PC-9 (cell line): ENCODE measurements at regions not wholly inside any gene's neighbourhood (a gene's known extent, or its start where the extent isn't known, plus 50 kb on each side); places are given as distances from the start of the nearest gene placed in this dataset.

Experiments used
- BruUV-seq: library from RNA; stranded (reverse); fragments of 400-500 nt; replicated peaks from 2 replicates; lab custom pipeline; 2021; lab: Mats Ljungman, UMichigan
- CTCF ChIA-PET: fragments of 300-600 bp; sonication (Branson Sonifier 250); formaldehyde crosslinking; loops from one replicate; lab custom pipeline; 2022; ENCODE audit warnings: antibody characterized with exemption; lab: Charles Lee
- POLR2A ChIA-PET: fragments of 300-600 bp; sonication (Branson Sonifier 250); formaldehyde crosslinking; loops from one replicate; lab custom pipeline; 2022; ENCODE audit warnings: antibody characterized with exemption; ENCODE audit not compliant: unreplicated experiment; lab: Charles Lee
- DNase-seq, 2 experiments: peaks; one replicate each; pipeline versions ENCODE4 v3.0.0 to v3.0.0-alpha.2; 2015 to 2022; ENCODE audit warnings: mixed read lengths in 1 of 2
- H2AFZ ChIP-seq: fragments of 200-600 bp; sonication (generic); 2 replicates; pipeline ENCODE4 v1.8.1; 2017; ENCODE audit warnings: antibody characterized with exemption
- H3F3A ChIP-seq: fragments of 200-600 bp; sonication (generic); 2 replicates; pipeline ENCODE4 v1.8.1; 2017; ENCODE audit warnings: antibody characterized with exemption, mild to moderate bottlenecking, low read depth; ENCODE audit not compliant: insufficient read depth
- H3K27ac ChIP-seq: fragments of 200-600 bp; sonication (generic); 2 replicates; pipeline ENCODE4 v1.6.1; 2016; ENCODE audit warnings: mixed run types
- H3K27me3 ChIP-seq: fragments of 200-600 bp; sonication (generic); 2 replicates; pipeline ENCODE4 v1.6.1; 2016; ENCODE audit warnings: low read depth, mixed run types; ENCODE audit not compliant: insufficient read depth
- H3K36me3 ChIP-seq: fragments of 200-600 bp; sonication (generic); 2 replicates; pipeline ENCODE4 v1.6.1; 2016; ENCODE audit warnings: low read depth, mixed run types
- H3K4me1 ChIP-seq: fragments of 200-600 bp; sonication (generic); replicated peaks from 2 replicates; pipeline ENCODE4 v1.6.1; 2016; ENCODE audit warnings: mixed run types; ENCODE audit not compliant: insufficient read depth
- H3K4me2 ChIP-seq: fragments of 200-600 bp; sonication (generic); 2 replicates; pipeline ENCODE4 v1.6.1; 2017; ENCODE audit warnings: mixed run types
- H3K4me3 ChIP-seq: fragments of 200-600 bp; sonication (generic); 2 replicates; pipeline ENCODE4 v1.6.1; 2016; ENCODE audit warnings: mixed run types
- H3K79me2 ChIP-seq: fragments of 200-600 bp; sonication (generic); 2 replicates; pipeline ENCODE4 v1.6.1; 2017; ENCODE audit warnings: low read depth, mixed run types
- H3K9me2 ChIP-seq: fragments of 200-600 bp; sonication (generic); 2 replicates; pipeline ENCODE4 v1.8.1; 2017; ENCODE audit warnings: mild to moderate bottlenecking; ENCODE audit not compliant: insufficient read depth
- H3K9me3 ChIP-seq: fragments of 200-600 bp; sonication (generic); 2 replicates; pipeline ENCODE4 v1.8.1; 2016; ENCODE audit warnings: low read depth; ENCODE audit not compliant: insufficient read depth
- H4K20me1 ChIP-seq: fragments of 200-600 bp; sonication (generic); 2 replicates; pipeline ENCODE4 v1.8.1; 2017; ENCODE audit not compliant: insufficient read depth
- EZH2 ChIP-seq: fragments of 200-600 bp; sonication (generic); IDR thresholded peaks from 2 replicates; pipeline ENCODE4 v1.8.0; 2017; ENCODE audit warnings: antibody characterized with exemption, low read depth
- intact Hi-C: fragments of 100-400 bp; cut with micrococcal nuclease; formaldehyde crosslinking; loops from one replicate; pipeline ENCODE4 v1.10.0; 2022; ENCODE audit not compliant: unreplicated experiment
- TF ChIP-seq, protein P1 (sequence below): fragments of 200-600 bp; sonication (generic); conservative IDR thresholded peaks from 2 replicates; pipeline ENCODE4 v1.6.1; 2017; ENCODE audit warnings: mixed run types, antibody characterized with exemption, mild to moderate bottlenecking, moderate library complexity

DNA sequence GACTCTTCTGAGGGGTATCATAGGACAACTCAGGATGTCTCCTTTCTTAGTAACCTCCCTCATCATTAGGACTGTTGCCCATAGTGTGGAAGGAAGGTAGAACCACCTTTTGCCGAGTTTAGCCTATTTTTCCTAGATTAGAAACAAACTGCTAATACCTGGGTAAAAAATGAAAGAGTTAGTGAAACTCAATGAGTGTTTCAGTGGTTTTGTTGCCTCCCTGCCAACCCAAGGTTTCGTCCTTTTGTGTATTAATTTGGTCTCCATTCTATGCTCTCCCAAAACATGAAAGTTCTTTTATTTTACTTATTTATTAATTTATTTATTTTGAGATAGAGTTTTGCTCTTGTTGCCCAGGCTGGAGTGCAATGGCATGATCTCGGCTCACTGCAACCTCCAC lies 174.9 kb upstream of the KCNJ16 start:
- TF ChIP-seq EZH2 = no peak
- TF ChIP-seq, protein P1, sequence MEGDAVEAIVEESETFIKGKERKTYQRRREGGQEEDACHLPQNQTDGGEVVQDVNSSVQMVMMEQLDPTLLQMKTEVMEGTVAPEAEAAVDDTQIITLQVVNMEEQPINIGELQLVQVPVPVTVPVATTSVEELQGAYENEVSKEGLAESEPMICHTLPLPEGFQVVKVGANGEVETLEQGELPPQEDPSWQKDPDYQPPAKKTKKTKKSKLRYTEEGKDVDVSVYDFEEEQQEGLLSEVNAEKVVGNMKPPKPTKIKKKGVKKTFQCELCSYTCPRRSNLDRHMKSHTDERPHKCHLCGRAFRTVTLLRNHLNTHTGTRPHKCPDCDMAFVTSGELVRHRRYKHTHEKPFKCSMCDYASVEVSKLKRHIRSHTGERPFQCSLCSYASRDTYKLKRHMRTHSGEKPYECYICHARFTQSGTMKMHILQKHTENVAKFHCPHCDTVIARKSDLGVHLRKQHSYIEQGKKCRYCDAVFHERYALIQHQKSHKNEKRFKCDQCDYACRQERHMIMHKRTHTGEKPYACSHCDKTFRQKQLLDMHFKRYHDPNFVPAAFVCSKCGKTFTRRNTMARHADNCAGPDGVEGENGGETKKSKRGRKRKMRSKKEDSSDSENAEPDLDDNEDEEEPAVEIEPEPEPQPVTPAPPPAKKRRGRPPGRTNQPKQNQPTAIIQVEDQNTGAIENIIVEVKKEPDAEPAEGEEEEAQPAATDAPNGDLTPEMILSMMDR = no peak
- no peak overlapping the region for H2AFZ ChIP-seq
- POLR2A ChIA-PET = no interaction called here
- intact Hi-C loops = no loop called here
- no peak overlapping the region for H3K27ac ChIP-seq
- DNase-seq = no peak
- H3K9me2 ChIP-seq = no peaks in the 10 kb centered on the region
- H3K4me1 ChIP-seq = 0 out of 2 replicates have a peak, but pooled peaks cover 3% of the 10 kb centered on the region
- H3F3A ChIP-seq = peaks cover 13% of the 10 kb centered on the region
- no peak overlapping the region for H3K4me3 ChIP-seq
- H3K9me3 ChIP-seq = no peaks in the 10 kb centered on the region
- H3K27me3 ChIP-seq = no peaks in the 10 kb centered on the region
- H3K36me3 ChIP-seq = no peaks in the 10 kb centered on the region
- no peaks in the 10 kb centered on the region for H4K20me1 ChIP-seq
- H3K4me2 ChIP-seq = no peak overlapping the region
- CTCF ChIA-PET = no interaction called here
- BruUV-seq = no TSS peak
- H3K79me2 ChIP-seq = no peaks in the 10 kb centered on the region

GRCh38 chr17:69900829-69901228 lies 174.2 kb upstream of the KCNJ16 start:
- Histone ChIP-seq H3K79me2 (no peaks in the 10 kb centered on the region), H2AFZ (no peak overlapping the region), H3K27me3 (no peaks in the 10 kb centered on the region), H3F3A (peaks cover 13% of the 10 kb centered on the region), H3K4me1 (0 out of 2 replicates have a peak, but pooled peaks cover 3% of the 10 kb centered on the region), H4K20me1 (no peaks in the 10 kb centered on the region), H3K4me3 (no peak overlapping the region), H3K9me3 (no peaks in the 10 kb centered on the region), H3K27ac (no peak overlapping the region), H3K36me3 (no peaks in the 10 kb centered on the region), H3K4me2 (no peak overlapping the region), H3K9me2 (no peaks in the 10 kb centered on the region)
- DNase-seq = no peak
- BruUV-seq = no TSS peak
- ChIA-PET CTCF (no interaction called here), POLR2A (no interaction called here)
- TF ChIP-seq EZH2 = no peak
- TF ChIP-seq, protein P1 = no peak
- intact Hi-C loops = no loop called here

- CTCF ChIA-PET = interaction anchor here (0.6 kb wide), 1 partner anchor 739 kb away, joined by 3 read pairs; no protein-coding TSS in a partner anchor
Observed at GRCh38 chr17:69906306-69906705, 168.7 kb upstream of the KCNJ16 start.

More at GRCh38 chr17:69906306-69906705, 168.7 kb upstream of the KCNJ16 start:
- Histone ChIP-seq H3K27ac (no peak overlapping the region), H3K4me1 (no peaks in the 10 kb centered on the region), H2AFZ (no peak overlapping the region), H3K4me3 (no peak overlapping the region), H3K4me2 (no peak overlapping the region), H3K36me3 (no peaks in the 10 kb centered on the region), H3K9me2 (no peaks in the 10 kb centered on the region), H3K27me3 (no peaks in the 10 kb centered on the region), H3K9me3 (no peaks in the 10 kb centered on the region; the same call in 1 of the 2 replicates), H3F3A (no peaks in the 10 kb centered on the region), H3K79me2 (no peaks in the 10 kb centered on the region), H4K20me1 (no peaks in the 10 kb centered on the region)
- no peak for DNase-seq
- POLR2A ChIA-PET = no interaction called here
- no TSS peak for BruUV-seq
- intact Hi-C loops = no loop called here
- no peak for TF ChIP-seq EZH2
- TF ChIP-seq, protein P1 = no peak
